ENCODE measurements at regions not wholly inside any gene's neighbourhood (a gene's known extent, or its start where the extent isn't known, plus 50 kb on each side); places are given as distances from the start of the nearest gene placed in this dataset.

DNA sequence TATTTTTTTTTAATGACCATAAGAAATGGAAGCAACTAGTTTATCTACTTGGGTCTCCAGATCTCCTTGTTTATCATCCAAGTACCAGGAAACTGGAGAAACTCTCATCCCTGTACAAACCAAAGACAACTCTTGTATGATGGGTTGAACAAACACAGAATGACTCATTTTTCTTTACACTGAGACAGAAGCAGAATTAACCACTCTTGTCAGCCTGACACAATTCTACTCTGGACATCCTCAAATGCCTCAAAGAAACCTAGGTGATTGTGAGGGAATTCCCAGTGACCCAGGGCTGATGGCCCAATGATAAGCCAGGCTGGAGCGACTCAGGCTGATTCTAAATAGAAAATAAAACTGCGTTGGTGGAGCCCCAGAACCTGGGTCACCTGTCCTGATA lies 151.5 kb downstream of the ZNF737 start:
- Histone ChIP-seq H3K9ac (ENCODE audit: low read length) (no peak overlapping the region), H3K27ac (ENCODE audit: low read depth, low read length, poor library complexity, severe bottlenecking) (no peak overlapping the region), H2AFZ (ENCODE audit: low read length) (no peak overlapping the region), H3K36me3 (ENCODE audit: insufficient read depth, low read length) (peaks cover 87% of the 10 kb centered on the region), H3F3A (ENCODE audit: insufficient read depth, low read length) (no peaks in the 10 kb centered on the region), H3K4me1 (ENCODE audit: insufficient read depth, low read length, severe bottlenecking) (no peaks in the 10 kb centered on the region), H4K20me1 (ENCODE audit: insufficient read depth, low read length) (no peaks in the 10 kb centered on the region), H3K9me2 (ENCODE audit: low read depth, low read length) (no peaks in the 10 kb centered on the region), H3K4me3 (ENCODE audit: low read depth, low read length, poor library complexity, severe bottlenecking) (no peak overlapping the region), H3K27me3 (ENCODE audit: insufficient read depth, low read length) (no peaks in the 10 kb centered on the region), H3K79me2 (ENCODE audit: insufficient read depth, low read length) (peaks cover 4% of the 10 kb centered on the region; the same call in 1 of the 2 replicates), H3K4me2 (ENCODE audit: low read length) (no peak overlapping the region), H3K9me3 (ENCODE audit: low read length) (peaks cover 2% of the 10 kb centered on the region; the same call in 1 of the 2 replicates)
- TF ChIP-seq, protein P1, sequence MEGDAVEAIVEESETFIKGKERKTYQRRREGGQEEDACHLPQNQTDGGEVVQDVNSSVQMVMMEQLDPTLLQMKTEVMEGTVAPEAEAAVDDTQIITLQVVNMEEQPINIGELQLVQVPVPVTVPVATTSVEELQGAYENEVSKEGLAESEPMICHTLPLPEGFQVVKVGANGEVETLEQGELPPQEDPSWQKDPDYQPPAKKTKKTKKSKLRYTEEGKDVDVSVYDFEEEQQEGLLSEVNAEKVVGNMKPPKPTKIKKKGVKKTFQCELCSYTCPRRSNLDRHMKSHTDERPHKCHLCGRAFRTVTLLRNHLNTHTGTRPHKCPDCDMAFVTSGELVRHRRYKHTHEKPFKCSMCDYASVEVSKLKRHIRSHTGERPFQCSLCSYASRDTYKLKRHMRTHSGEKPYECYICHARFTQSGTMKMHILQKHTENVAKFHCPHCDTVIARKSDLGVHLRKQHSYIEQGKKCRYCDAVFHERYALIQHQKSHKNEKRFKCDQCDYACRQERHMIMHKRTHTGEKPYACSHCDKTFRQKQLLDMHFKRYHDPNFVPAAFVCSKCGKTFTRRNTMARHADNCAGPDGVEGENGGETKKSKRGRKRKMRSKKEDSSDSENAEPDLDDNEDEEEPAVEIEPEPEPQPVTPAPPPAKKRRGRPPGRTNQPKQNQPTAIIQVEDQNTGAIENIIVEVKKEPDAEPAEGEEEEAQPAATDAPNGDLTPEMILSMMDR (IDR thresholded peaks at IDR 0.05; ENCODE audit: low read length), result no peak
- no peak for TF ChIP-seq EZH2 (IDR thresholded peaks at IDR 0.05; ENCODE audit: borderline replicate concordance, low read length)

DNA sequence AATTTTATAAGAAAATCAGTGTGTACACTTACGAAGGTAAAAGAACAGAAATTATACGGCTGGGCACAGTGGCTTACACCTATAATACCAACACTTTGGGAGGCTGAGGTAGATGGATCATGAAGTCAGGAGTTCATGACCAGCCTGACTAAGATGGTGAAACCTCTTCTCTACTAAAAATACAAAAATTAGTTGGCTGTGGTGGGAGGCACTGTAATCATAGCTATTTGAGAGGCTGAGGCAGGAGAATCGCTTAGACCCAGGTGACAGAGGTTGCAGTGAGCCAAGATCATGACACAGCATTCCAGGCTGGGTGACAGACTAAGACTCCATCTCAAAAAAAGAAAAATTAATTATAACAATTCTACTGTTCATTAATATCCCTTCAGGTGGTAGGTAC lies 151.9 kb downstream of the ZNF737 start:
- peaks cover 2% of the 10 kb centered on the region; the same call in 1 of the 2 replicates for H3K9me3 ChIP-seq (ENCODE audit: low read length)
- H3K9me2 ChIP-seq (ENCODE audit: low read depth, low read length), result no peaks in the 10 kb centered on the region
- H4K20me1 ChIP-seq (ENCODE audit: insufficient read depth, low read length), result no peaks in the 10 kb centered on the region
- H3K9ac ChIP-seq (ENCODE audit: low read length), result no peak overlapping the region
- no peak overlapping the region for H3K4me3 ChIP-seq (ENCODE audit: low read depth, low read length, poor library complexity, severe bottlenecking)
- peaks cover 89% of the 10 kb centered on the region for H3K36me3 ChIP-seq (ENCODE audit: insufficient read depth, low read length)
- TF ChIP-seq EZH2 (IDR thresholded peaks at IDR 0.05; ENCODE audit: borderline replicate concordance, low read length), result no peak
- TF ChIP-seq, protein P1 (IDR thresholded peaks at IDR 0.05; ENCODE audit: low read length), result no peak
- H3K79me2 ChIP-seq (ENCODE audit: insufficient read depth, low read length), result peaks cover 4% of the 10 kb centered on the region; the same call in 1 of the 2 replicates
- no peaks in the 10 kb centered on the region for H3K27me3 ChIP-seq (ENCODE audit: insufficient read depth, low read length)
- H3K4me2 ChIP-seq (ENCODE audit: low read length), result no peak overlapping the region
- H3F3A ChIP-seq (ENCODE audit: insufficient read depth, low read length), result no peaks in the 10 kb centered on the region
- H3K4me1 ChIP-seq (ENCODE audit: insufficient read depth, low read length, severe bottlenecking), result no peaks in the 10 kb centered on the region
- H2AFZ ChIP-seq (ENCODE audit: low read length), result no peak overlapping the region
- no peak overlapping the region for H3K27ac ChIP-seq (ENCODE audit: low read depth, low read length, poor library complexity, severe bottlenecking)

DNA sequence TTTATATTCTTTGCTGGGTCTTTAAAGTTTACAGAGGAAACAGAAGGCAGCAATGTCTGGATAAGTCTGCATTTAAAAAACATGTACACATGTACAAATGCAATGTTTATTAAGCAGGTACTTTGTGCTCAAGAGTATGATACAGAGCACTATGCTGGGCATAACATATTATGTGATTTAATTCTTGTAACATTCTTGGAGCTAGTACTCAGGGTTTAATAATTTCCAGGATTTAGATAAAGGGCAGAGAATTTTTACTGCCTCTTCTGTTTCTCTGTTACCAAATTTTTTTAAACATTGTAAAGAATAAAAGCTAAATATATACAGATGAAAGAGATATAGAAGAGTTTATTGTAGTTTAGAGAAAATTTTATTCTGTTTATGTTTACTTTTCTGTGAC lies 152.7 kb downstream of the ZNF737 start:
- Histone ChIP-seq H3K9me3 (ENCODE audit: low read length) (peaks cover 2% of the 10 kb centered on the region; the same call in 1 of the 2 replicates), H3K9ac (ENCODE audit: low read length) (no peak overlapping the region), H3K27ac (ENCODE audit: low read depth, low read length, poor library complexity, severe bottlenecking) (no peak overlapping the region), H3K4me3 (ENCODE audit: low read depth, low read length, poor library complexity, severe bottlenecking) (no peak overlapping the region), H2AFZ (ENCODE audit: low read length) (no peak overlapping the region), H3K36me3 (ENCODE audit: insufficient read depth, low read length) (peaks cover 88% of the 10 kb centered on the region), H3K79me2 (ENCODE audit: insufficient read depth, low read length) (no peaks in the 10 kb centered on the region), H3K27me3 (ENCODE audit: insufficient read depth, low read length) (no peaks in the 10 kb centered on the region), H4K20me1 (ENCODE audit: insufficient read depth, low read length) (no peaks in the 10 kb centered on the region), H3K4me2 (ENCODE audit: low read length) (no peak overlapping the region), H3K4me1 (ENCODE audit: insufficient read depth, low read length, severe bottlenecking) (no peaks in the 10 kb centered on the region), H3K9me2 (ENCODE audit: low read depth, low read length) (no peaks in the 10 kb centered on the region), H3F3A (ENCODE audit: insufficient read depth, low read length) (no peaks in the 10 kb centered on the region)
- TF ChIP-seq, protein P1 (IDR thresholded peaks at IDR 0.05; ENCODE audit: low read length), result no peak
- TF ChIP-seq EZH2 (IDR thresholded peaks at IDR 0.05; ENCODE audit: borderline replicate concordance, low read length), result no peak
